ENCODE measurements at regions not wholly inside any gene's neighbourhood (a gene's known extent, or its start where the extent isn't known, plus 50 kb on each side); places are given as distances from the start of the nearest gene placed in this dataset.

DNA sequence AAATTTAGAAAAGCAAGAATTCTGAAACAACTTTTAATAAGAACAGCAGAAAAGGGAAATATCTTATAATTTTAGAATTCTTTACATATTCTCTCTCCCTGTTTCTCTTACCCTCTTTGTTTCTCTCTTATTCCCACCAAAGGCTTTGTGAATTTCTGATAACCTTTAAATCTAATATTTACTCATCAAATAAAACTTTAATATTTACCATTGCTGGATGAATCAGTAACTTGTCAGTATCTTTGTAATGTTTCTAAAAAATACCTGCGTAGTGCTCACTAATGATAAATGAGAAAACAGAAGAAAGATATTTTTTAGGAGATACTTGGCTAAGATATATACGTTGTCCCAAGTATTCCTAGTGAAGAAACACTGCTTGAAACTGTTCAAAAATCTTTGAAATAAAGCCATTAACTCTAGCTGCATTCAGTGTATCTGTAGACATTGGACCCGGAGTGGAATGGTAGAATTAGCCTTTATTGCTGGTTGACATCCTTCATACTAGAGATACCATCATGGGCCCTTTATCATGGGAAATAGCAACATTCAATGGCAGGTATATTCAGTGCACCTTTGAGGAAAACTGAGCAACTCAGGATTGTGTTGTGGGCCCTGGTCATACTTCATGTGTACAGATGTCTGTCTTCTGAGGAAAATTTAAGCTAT lies 2160.4 kb downstream of the MAT2B start:
- Histone ChIP-seq H3K9me3 (replicated peaks; ENCODE audit: low read length) (peaks cover 5% of the 10 kb centered on the region), H3K4me2 (ENCODE audit: low read length) (no peak overlapping the region)

DNA sequence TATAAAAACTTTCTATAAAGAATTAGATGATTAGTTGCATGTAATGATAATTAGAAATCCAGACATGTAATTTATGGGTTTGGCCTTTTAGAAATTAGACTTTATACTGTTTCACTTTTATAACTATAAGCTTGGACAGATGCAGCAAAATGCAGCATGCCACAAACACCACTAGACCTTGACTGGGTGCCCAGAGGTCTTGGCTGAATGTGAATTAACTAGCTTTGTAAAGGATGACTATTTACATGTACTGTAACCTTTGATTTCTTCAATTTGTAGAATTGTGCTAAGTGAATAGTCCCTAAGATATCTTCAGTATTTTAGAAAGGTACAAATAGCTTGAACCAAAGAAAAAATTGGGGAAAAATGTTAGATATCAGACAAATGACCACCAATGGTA lies 2168.1 kb downstream of the MAT2B start:
- H3K27me3 ChIP-seq (ENCODE audit: control insufficient read depth, insufficient read depth, low read length): no peaks in the 10 kb centered on the region
- H3K9ac ChIP-seq (ENCODE audit: low read depth, low read length): no peak overlapping the region
- H3K36me3 ChIP-seq (ENCODE audit: insufficient read depth, low read length): no peaks in the 10 kb centered on the region
- no peak overlapping the region for H3K4me3 ChIP-seq (ENCODE audit: low read length)
- H3K4me1 ChIP-seq (ENCODE audit: control insufficient read depth, insufficient read depth, low read length): no peaks in the 10 kb centered on the region
- H3K9me3 ChIP-seq (replicated peaks; ENCODE audit: low read length): peaks cover 7% of the 10 kb centered on the region
- no peak overlapping the region for H3K4me2 ChIP-seq (ENCODE audit: low read length)

More for the DNA sequence above, 2160.4 kb downstream of the MAT2B start:
- no peaks in the 10 kb centered on the region for H3K36me3 ChIP-seq (ENCODE audit: insufficient read depth, low read length)
- H3K9ac ChIP-seq (ENCODE audit: low read depth, low read length): no peak overlapping the region
- no peaks in the 10 kb centered on the region for H3K4me1 ChIP-seq (ENCODE audit: control insufficient read depth, insufficient read depth, low read length)
- no peak overlapping the region for H3K4me3 ChIP-seq (ENCODE audit: low read length)
- no peaks in the 10 kb centered on the region for H3K27me3 ChIP-seq (ENCODE audit: control insufficient read depth, insufficient read depth, low read length)

DNA sequence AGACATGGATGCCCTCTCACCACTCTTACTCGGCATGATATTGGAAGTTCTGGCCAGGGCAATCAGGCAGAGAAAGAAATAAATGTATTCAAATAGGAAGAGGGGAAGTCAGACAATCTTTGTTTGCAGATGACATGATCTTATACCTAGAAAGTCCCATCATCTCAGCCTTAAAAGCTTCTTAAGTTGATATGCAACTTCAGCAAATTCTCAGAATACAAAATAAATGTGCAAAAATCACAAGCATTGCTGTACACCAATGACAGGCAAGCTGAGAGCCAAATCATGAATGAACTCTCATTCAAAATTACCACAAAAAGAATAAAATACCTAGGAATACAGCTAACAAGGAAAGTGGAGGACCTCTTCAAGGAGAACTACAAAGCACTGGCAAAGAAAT lies 2190.4 kb downstream of the MAT2B start:
- Histone ChIP-seq H3K27me3 (ENCODE audit: control insufficient read depth, insufficient read depth, low read length) (no peaks in the 10 kb centered on the region), H3K4me2 (ENCODE audit: low read length) (no peak overlapping the region), H3K9me3 (replicated peaks; ENCODE audit: low read length) (peaks cover 3% of the 10 kb centered on the region), H3K4me3 (ENCODE audit: low read length) (no peak overlapping the region), H3K4me1 (ENCODE audit: control insufficient read depth, insufficient read depth, low read length) (no peaks in the 10 kb centered on the region), H3K36me3 (ENCODE audit: insufficient read depth, low read length) (no peaks in the 10 kb centered on the region), H3K9ac (ENCODE audit: low read depth, low read length) (no peak overlapping the region)

DNA sequence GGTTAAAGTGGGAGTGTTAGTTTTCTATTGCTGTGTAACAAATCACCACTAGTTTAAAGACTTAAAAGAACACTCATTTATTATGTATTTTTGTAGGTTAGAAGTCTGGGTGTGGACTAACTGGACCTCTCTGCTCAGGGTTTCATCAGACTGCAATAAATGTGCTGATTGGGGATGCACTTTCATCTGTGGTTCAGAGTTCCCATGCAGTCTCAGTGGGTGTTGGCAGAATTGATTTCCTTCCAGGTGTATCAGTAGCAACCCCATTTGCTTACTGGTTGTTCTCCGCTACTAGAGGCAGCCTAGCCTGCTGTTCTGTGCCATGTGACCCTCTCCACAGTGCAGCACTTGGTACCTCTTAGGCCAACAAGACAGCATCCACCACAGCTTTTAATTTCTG lies 2200.5 kb downstream of the MAT2B start:
- Histone ChIP-seq H3K9ac (ENCODE audit: low read depth, low read length) (no peak overlapping the region), H3K4me3 (ENCODE audit: low read length) (no peak overlapping the region), H3K36me3 (ENCODE audit: insufficient read depth, low read length) (no peaks in the 10 kb centered on the region), H3K9me3 (replicated peaks; ENCODE audit: low read length) (peaks cover 3% of the 10 kb centered on the region), H3K4me1 (ENCODE audit: control insufficient read depth, insufficient read depth, low read length) (no peaks in the 10 kb centered on the region), H3K4me2 (ENCODE audit: low read length) (no peak overlapping the region), H3K27me3 (ENCODE audit: control insufficient read depth, insufficient read depth, low read length) (no peaks in the 10 kb centered on the region)

DNA sequence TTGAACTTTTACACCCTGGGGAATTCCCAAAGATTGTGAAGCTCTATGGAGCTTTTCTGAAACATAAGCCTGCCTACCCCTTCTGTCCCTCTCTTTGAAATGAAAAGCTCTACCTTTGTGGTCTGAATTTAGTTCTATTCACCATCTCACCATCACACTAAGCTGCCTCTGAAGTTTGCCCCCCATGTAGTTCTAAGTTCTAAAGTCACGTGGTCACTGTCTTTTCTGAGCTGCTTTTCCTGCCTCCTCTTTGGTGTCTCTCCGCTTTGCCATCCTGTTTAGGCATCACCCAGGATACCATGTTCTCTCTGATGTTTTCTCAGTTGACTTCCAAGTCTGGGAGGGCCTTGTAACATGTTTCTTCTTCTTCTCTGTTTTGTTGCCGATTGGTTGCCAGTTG lies 2206.6 kb downstream of the MAT2B start:
- Histone ChIP-seq H3K27me3 (ENCODE audit: control insufficient read depth, insufficient read depth, low read length) (no peaks in the 10 kb centered on the region), H3K4me1 (ENCODE audit: control insufficient read depth, insufficient read depth, low read length) (no peaks in the 10 kb centered on the region), H3K9me3 (replicated peaks; ENCODE audit: low read length) (peaks cover 3% of the 10 kb centered on the region), H3K4me3 (ENCODE audit: low read length) (no peak overlapping the region), H3K9ac (ENCODE audit: low read depth, low read length) (no peak overlapping the region), H3K36me3 (ENCODE audit: insufficient read depth, low read length) (no peaks in the 10 kb centered on the region), H3K4me2 (ENCODE audit: low read length) (no peak overlapping the region)

DNA sequence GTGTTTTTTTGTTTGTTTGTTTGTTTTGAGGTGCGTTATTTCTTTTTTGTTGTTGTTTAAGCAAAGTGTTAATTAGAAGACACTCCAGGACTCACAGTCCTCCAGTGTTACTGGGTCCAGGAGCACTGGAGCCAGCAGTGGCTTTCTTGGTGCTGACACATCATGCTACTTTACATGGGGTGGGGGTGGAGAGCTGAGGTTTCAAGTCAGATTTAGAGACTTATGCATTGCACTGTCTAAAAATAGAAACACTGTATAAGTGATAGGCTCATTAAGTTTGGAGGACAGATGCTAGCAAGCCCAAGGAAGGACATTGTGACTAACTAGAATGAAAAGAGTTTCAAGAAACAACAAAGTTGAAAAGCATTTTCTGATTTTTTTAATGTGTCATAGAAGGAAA lies 2209.2 kb downstream of the MAT2B start:
- Histone ChIP-seq H3K27me3 (ENCODE audit: control insufficient read depth, insufficient read depth, low read length) (no peaks in the 10 kb centered on the region), H3K4me1 (ENCODE audit: control insufficient read depth, insufficient read depth, low read length) (no peaks in the 10 kb centered on the region), H3K9me3 (replicated peaks; ENCODE audit: low read length) (peaks cover 6% of the 10 kb centered on the region), H3K4me2 (ENCODE audit: low read length) (no peak overlapping the region), H3K4me3 (ENCODE audit: low read length) (no peak overlapping the region), H3K9ac (ENCODE audit: low read depth, low read length) (no peak overlapping the region), H3K36me3 (ENCODE audit: insufficient read depth, low read length) (no peaks in the 10 kb centered on the region)

DNA sequence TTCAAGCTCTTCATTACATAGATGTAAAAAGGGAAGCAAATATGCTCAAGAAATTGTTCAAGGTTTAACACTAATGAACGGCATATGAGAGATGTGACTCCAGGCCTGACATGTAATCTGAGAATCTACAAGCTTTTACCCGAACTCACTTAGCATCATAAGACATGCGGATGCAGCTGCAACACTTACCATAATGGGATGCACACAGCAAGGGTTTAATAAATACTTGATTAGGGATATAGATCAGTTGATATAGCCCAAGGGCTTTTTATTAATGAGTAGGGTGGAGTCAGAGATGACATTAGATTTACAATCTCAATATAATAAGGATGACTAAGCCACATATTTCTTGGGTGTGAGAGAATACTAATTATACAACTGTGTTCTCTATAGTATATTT lies 2215.5 kb downstream of the MAT2B start:
- Histone ChIP-seq H3K4me1 (ENCODE audit: control insufficient read depth, insufficient read depth, low read length) (no peaks in the 10 kb centered on the region), H3K9ac (ENCODE audit: low read depth, low read length) (no peak overlapping the region), H3K27me3 (ENCODE audit: control insufficient read depth, insufficient read depth, low read length) (no peaks in the 10 kb centered on the region), H3K4me2 (ENCODE audit: low read length) (no peak overlapping the region), H3K36me3 (ENCODE audit: insufficient read depth, low read length) (no peaks in the 10 kb centered on the region), H3K4me3 (ENCODE audit: low read length) (no peak overlapping the region), H3K9me3 (replicated peaks; ENCODE audit: low read length) (peaks cover 7% of the 10 kb centered on the region)

DNA sequence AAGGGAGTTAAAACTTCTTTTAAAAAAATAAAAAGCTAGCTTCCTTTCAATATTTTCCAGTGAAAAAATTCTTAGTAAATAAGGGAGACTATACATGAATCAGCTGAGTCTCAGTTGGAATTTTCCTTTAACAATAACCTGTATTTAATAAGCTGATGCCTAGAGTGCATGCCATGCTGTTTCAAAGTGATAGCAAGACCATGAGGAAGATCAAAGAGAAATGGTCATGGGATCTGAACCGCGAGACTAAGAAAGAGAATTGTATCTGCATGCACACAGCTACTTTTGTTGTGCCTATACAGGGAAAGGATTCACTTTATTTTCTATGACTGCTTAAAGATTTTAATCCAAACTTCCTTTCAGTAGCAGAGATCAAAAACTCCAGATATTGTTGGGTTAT lies 2217.0 kb downstream of the MAT2B start:
- Histone ChIP-seq H3K4me2 (ENCODE audit: low read length) (no peak overlapping the region), H3K27me3 (ENCODE audit: control insufficient read depth, insufficient read depth, low read length) (no peaks in the 10 kb centered on the region)

DNA sequence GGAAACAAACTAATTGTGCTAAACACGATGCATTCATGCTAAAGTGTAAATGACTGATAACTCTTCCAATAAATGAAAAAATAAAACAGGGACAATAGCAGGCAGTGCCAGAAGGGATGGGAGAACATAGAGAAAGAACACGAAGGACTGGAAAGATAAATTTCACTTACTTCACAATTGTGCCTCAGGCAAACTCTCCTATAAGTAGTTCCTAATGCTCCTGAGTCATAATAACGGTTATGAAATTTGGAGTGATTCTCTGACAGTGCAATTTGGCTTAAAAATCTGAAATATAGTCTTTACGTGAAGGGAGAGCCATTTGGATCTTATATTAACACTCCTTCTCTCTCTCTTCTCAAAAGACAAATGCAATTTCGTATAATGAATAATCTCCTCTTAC lies 2218.5 kb downstream of the MAT2B start:
- H3K27me3 ChIP-seq (ENCODE audit: control insufficient read depth, insufficient read depth, low read length): no peaks in the 10 kb centered on the region
- H3K36me3 ChIP-seq (ENCODE audit: insufficient read depth, low read length): no peaks in the 10 kb centered on the region
- H3K9me3 ChIP-seq (replicated peaks; ENCODE audit: low read length): peaks cover 9% of the 10 kb centered on the region
- no peak overlapping the region for H3K9ac ChIP-seq (ENCODE audit: low read depth, low read length)
- H3K4me2 ChIP-seq (ENCODE audit: low read length): no peak overlapping the region
- no peak overlapping the region for H3K4me3 ChIP-seq (ENCODE audit: low read length)
- no peaks in the 10 kb centered on the region for H3K4me1 ChIP-seq (ENCODE audit: control insufficient read depth, insufficient read depth, low read length)

More for the DNA sequence above, 2217.0 kb downstream of the MAT2B start:
- Histone ChIP-seq H3K9ac (ENCODE audit: low read depth, low read length) (no peak overlapping the region), H3K4me1 (ENCODE audit: control insufficient read depth, insufficient read depth, low read length) (no peaks in the 10 kb centered on the region), H3K9me3 (replicated peaks; ENCODE audit: low read length) (peaks cover 13% of the 10 kb centered on the region), H3K36me3 (ENCODE audit: insufficient read depth, low read length) (no peaks in the 10 kb centered on the region), H3K4me3 (ENCODE audit: low read length) (no peak overlapping the region)

DNA sequence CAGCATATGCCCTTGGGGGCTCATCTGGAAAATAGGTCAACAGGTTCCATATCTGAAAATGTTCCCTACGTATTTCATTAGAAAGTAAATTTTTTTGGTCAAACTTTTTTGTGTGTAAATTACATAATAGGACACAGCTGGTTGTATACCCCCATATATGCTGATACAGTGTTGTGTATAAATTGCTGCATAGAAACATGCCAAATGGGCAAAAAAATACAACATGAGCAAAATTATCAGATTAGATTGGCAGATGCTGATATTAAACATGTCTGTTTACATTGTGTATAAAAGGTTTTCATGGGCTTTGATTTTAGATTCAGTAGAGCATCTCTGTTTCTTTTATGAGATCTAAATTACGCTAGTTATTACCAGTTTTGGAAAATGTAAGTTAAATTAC lies 2223.0 kb downstream of the MAT2B start:
- Histone ChIP-seq H3K36me3 (ENCODE audit: insufficient read depth, low read length) (no peaks in the 10 kb centered on the region), H3K9me3 (replicated peaks; ENCODE audit: low read length) (peaks cover 6% of the 10 kb centered on the region), H3K4me2 (ENCODE audit: low read length) (no peak overlapping the region), H3K27me3 (ENCODE audit: control insufficient read depth, insufficient read depth, low read length) (no peaks in the 10 kb centered on the region), H3K9ac (ENCODE audit: low read depth, low read length) (no peak overlapping the region), H3K4me1 (ENCODE audit: control insufficient read depth, insufficient read depth, low read length) (no peaks in the 10 kb centered on the region), H3K4me3 (ENCODE audit: low read length) (no peak overlapping the region)

DNA sequence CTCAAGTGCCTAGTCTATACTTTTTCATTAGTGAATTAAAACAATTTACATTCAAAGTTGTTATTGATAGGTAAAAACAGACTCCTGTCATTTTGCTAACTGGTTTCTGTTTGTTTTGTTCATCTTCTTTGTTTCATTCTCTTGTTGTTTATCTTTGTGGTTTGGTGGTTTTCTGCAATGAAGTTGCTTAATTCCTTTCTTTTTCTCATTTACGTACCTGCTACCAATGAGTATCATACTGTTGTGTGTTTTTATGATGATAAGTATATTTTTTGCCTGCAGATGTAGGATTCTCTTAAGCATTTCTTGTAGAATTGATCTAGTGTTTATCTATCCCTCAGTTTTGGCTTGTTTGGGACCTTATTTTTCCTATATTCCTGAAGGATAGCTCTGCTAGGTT lies 2230.0 kb downstream of the MAT2B start:
- no peak overlapping the region for H3K4me2 ChIP-seq (ENCODE audit: low read length)
- H3K4me3 ChIP-seq (ENCODE audit: low read length): no peak overlapping the region
- no peaks in the 10 kb centered on the region for H3K36me3 ChIP-seq (ENCODE audit: insufficient read depth, low read length)
- H3K9ac ChIP-seq (ENCODE audit: low read depth, low read length): no peak overlapping the region
- no peaks in the 10 kb centered on the region for H3K4me1 ChIP-seq (ENCODE audit: control insufficient read depth, insufficient read depth, low read length)
- H3K27me3 ChIP-seq (ENCODE audit: control insufficient read depth, insufficient read depth, low read length): no peaks in the 10 kb centered on the region
- no peaks in the 10 kb centered on the region for H3K9me3 ChIP-seq (replicated peaks; ENCODE audit: low read length)

DNA sequence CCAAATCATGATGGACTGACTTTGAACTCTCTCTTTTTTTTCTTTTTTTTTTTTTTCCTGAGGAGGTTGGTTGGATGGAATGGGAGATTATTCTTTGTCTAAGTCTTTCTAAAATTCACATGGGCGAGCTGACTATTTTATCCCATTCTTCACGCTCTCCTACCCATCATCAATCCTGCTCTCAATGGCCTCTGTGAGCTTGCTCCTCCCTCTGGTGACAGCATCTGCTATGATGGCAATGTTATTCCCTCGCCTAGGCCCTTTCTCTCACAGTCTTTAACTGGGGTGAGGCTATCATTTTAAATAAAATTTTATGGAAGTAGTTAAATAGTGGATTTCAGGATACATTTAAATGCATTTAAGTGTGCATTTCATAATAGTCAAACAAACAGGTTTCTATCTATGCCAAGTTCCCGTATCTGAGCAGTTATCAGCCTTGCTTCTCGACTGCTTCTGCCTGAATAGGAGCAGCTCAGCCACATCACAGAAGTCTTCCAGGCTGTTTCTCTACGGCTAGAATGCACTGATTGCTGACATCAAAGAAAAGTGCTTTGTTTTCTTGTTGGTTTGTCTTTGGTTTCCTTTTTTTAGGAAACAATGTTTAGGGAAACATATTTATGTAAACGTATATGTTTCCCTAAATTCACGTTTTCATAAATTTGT lies 2233.8 kb downstream of the MAT2B start:
- H3K9me3 ChIP-seq (replicated peaks; ENCODE audit: low read length): no peaks in the 10 kb centered on the region
- no peak overlapping the region for H3K9ac ChIP-seq (ENCODE audit: low read depth, low read length)
- H3K36me3 ChIP-seq (ENCODE audit: insufficient read depth, low read length): no peaks in the 10 kb centered on the region
- H3K4me2 ChIP-seq (ENCODE audit: low read length): no peak overlapping the region
- H3K4me3 ChIP-seq (ENCODE audit: low read length): no peak overlapping the region
- no peaks in the 10 kb centered on the region for H3K27me3 ChIP-seq (ENCODE audit: control insufficient read depth, insufficient read depth, low read length)
- no peaks in the 10 kb centered on the region for H3K4me1 ChIP-seq (ENCODE audit: control insufficient read depth, insufficient read depth, low read length)
